WI38 (cell line): ENCODE measurements at regions not wholly inside any gene's neighbourhood (a gene's known extent, or its start where the extent isn't known, plus 50 kb on each side); places are given as distances from the start of the nearest gene placed in this dataset.

Experiments used
- H3K4me3 ChIP-seq: 2 replicates; pipeline ENCODE4 v1.5.1; 2011; ENCODE audit warnings: low read depth, mild to moderate bottlenecking, control low read depth, low read length
- CTCF ChIP-seq: IDR thresholded peaks from 2 replicates; pipeline ENCODE4 v1.5.1; 2012; ENCODE audit warnings: low read depth, mild to moderate bottlenecking, control low read depth, low read length

GRCh38 chr1:17998889-17999288 is 108.7 kb upstream of the IGSF21 start:
- peak; percentile 26; the same call in 1 of the 2 replicates for TF ChIP-seq CTCF
- no peak overlapping the region for H3K4me3 ChIP-seq

DNA sequence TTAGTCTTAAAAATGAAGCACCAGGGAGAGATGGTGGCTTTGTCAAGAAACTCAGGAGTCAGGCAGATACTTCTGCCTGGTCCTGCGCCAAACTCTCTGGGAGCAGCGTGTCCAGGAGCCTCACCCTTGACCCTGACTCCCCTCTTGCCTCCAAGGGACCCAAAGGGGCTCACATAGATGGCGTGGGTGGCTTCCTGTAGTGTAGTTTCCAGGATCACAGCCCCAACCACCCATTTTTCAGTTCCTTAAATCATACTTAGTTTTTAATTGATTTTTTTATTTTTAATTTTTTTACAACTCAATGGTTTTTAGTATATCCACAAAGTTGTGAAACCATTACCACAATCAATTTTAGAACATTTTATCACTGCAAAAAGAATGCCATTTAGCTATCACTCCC is 107.7 kb upstream of the IGSF21 start:
- no peak overlapping the region for H3K4me3 ChIP-seq
- TF ChIP-seq CTCF: no peak

GRCh38 chr1:18001725-18002124 is 105.9 kb upstream of the IGSF21 start:
- no peak for TF ChIP-seq CTCF
- no peak overlapping the region for H3K4me3 ChIP-seq

DNA sequence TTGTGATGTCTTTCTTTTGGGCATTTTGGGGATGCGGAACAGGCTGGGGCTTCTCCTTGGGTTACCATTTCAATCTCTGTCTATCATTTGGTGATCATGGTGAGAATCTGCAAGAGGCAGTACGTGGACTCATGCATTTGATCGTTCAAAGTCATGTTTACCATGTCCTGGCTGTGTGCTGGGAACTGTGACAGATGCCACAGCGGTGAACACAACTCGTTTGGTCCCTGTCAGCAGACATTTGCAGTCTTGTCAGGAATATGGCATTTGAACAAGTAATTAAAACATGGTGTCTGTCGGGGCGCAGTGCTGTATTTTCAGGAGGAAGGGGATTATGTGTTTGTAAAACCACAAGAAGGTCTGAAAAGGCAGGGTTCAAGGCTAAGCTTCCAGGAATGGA is 103.3 kb upstream of the IGSF21 start:
- H3K4me3 ChIP-seq: no peak overlapping the region
- TF ChIP-seq CTCF: no peak

GRCh38 chr1:18005238-18005637 is 102.4 kb upstream of the IGSF21 start:
- H3K4me3 ChIP-seq: no peak overlapping the region
- TF ChIP-seq CTCF: no peak

DNA sequence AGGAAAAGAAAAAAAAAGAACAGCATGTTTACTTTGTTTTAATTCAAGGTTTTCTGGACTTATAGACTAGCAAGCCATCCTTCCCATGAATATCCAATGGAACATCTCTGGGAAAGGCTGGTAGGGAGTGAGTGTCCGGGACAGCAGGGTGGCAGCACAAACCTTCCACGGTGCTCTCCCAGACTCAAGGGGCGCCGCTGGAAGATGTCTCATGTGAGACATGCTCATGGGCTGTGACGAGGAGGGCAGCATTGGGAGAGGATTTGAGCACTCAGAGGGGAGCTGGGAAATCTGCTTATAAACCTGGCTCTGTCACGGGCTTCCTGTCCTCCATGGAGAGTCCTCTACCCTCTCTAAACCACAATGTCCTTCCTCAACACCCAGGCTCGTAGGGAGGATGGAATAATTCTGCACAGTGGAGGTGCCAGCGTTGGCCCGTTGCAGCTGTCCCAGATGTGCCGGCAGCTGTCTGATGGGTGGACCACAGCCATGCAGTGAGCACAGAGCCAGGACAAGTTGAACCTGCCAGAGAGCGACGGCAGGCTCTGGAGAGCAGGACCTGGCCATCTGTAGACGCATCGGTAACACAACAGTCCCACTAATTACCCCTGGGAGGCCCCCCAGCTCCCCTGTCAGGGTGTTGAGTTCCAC is 100.1 kb upstream of the IGSF21 start:
- no peak for TF ChIP-seq CTCF

GRCh38 chr1:18008081-18008480 is 99.5 kb upstream of the IGSF21 start:
- H3K4me3 ChIP-seq: no peak overlapping the region
- TF ChIP-seq CTCF: no peak

More for the DNA sequence above, 100.1 kb upstream of the IGSF21 start:
- H3K4me3 ChIP-seq: no peak overlapping the region
